Cardiac muscle cell (in vitro differentiated cells and primary cell): ENCODE measurements at regions not wholly inside any gene's neighbourhood (a gene's known extent, or its start where the extent isn't known, plus 50 kb on each side); places are given as distances from the start of the nearest gene placed in this dataset.

ENCODE experiments used
- DNase-seq, 2 donors: peaks; one replicate each; pipeline versions ENCODE4 v3.0.0 to v3.0.0-alpha.2; 2010 to 2017; ENCODE audit warnings: low read depth in 1 of 2, low spot score in 1 of 2
- H3K27ac ChIP-seq: fragments of 200-600 bp; sonication (generic); 2 replicates; pipeline ENCODE4 v1.5.1; 2016
- H3K27me3 ChIP-seq: fragments of 200-600 bp; sonication (generic); 2 replicates; pipeline ENCODE4 v1.6.0; 2016; ENCODE audit warnings: control low read depth
- H3K36me3 ChIP-seq: fragments of 200-600 bp; sonication (generic); 2 replicates; pipeline ENCODE4 v1.5.1; 2016; ENCODE audit warnings: control low read depth
- H3K4me1 ChIP-seq: fragments of 200-600 bp; sonication (generic); 2 replicates; pipeline ENCODE4 v1.8.1; 2017; ENCODE audit warnings: low read depth, mild to moderate bottlenecking, mixed run types
- H3K4me3 ChIP-seq: fragments of 200-600 bp; sonication (generic); 2 replicates; pipeline ENCODE4 v1.5.1; 2016; ENCODE audit warnings: mild to moderate bottlenecking
- H3K9me3 ChIP-seq: fragments of 200-600 bp; sonication (generic); 2 replicates; pipeline ENCODE4 v1.5.1; 2017; ENCODE audit warnings: low read depth, mild to moderate bottlenecking, control low read depth
- CTCF ChIP-seq: IDR thresholded peaks from 2 replicates; pipeline ENCODE4 v1.5.1; 2012; ENCODE audit warnings: low read depth, mild to moderate bottlenecking, low read length

- no peak for TF ChIP-seq CTCF
- Histone ChIP-seq H3K4me1 (no peaks in the 10 kb centered on the region), H3K27me3 (no peaks in the 10 kb centered on the region), H3K9me3 (no peaks in the 10 kb centered on the region), H3K4me3 (no peak overlapping the region), H3K36me3 (no peaks in the 10 kb centered on the region), H3K27ac (no peak overlapping the region)
- DNase-seq, result no peak
These were observed 52.5 kb upstream of the SALL3 start for GRCh38 chr18:78927156-78927555.

DNA sequence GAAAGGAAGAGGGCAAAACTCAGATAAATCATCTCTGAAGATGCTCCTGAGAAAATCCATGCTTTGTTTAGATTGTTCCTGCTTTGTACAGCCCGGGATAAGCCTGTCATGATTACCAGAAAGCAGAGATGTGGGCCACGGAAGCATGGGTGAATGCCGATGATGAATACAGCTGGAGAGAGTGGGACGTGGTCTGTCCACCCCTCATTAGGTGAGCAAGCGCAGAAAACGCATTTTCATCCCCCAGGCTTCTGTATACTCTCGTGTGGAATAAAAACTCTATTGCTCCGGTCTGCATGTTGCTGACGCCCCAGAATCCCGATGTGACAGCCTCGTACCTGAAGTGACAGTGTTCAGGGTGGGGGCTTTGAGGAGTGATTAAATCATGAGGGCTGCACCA lies 52.0 kb upstream of the SALL3 start:
- H3K4me3 ChIP-seq, result no peak overlapping the region
- TF ChIP-seq CTCF, result no peak

DNA sequence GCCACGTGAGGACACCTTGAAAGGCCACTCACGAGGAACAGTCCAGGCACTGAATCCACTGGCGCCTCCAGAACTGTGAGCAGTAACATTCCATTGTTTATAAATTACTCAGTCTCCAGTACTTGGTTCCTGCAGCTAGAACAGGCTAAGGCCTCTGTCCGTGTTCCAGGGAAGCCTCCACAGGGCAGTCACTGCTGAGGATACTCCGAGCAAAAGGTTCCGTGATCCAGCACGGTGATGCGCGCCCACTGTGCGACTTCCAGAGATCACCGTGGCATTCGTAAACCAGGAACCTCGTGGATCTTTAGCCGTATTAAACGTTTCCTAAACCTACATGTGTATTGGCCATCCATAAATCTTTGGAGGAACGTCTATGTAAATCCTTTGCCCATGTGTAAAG lies 51.5 kb upstream of the SALL3 start:
- no peak overlapping the region for H3K4me3 ChIP-seq
- TF ChIP-seq CTCF, result no peak
- H3K27me3 ChIP-seq, result no peaks in the 10 kb centered on the region
- no peak overlapping the region for H3K27ac ChIP-seq
- no peaks in the 10 kb centered on the region for H3K9me3 ChIP-seq
- DNase-seq, result no peak
- H3K36me3 ChIP-seq, result no peaks in the 10 kb centered on the region
- H3K4me1 ChIP-seq, result no peaks in the 10 kb centered on the region

More for the DNA sequence above, 52.0 kb upstream of the SALL3 start:
- no peaks in the 10 kb centered on the region for H3K9me3 ChIP-seq
- no peaks in the 10 kb centered on the region for H3K4me1 ChIP-seq
- no peak overlapping the region for H3K27ac ChIP-seq
- no peaks in the 10 kb centered on the region for H3K36me3 ChIP-seq
- no peaks in the 10 kb centered on the region for H3K27me3 ChIP-seq
- DNase-seq, result no peak

DNA sequence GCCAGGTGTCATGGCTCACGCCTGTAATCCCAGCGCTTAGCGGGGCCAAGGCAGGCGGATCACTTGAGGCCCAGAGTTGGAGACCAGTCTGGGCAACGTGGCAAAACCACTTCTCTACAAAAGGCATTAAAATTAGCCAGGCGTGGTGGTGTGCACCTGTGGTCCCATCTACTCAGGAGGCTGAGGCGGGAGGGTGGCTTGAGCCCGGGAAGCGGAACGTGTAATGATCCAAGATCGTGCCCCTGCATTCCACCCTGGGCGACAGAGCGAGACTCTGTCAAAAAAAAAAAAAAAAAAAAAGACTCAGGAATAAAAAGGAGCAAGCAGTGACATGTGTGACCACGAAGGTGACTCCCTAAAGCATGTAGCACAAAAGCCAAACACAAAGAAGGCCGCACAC lies 50.1 kb upstream of the SALL3 start:
- Histone ChIP-seq H3K4me1 (no peaks in the 10 kb centered on the region), H3K9me3 (no peaks in the 10 kb centered on the region), H3K27ac (no peak overlapping the region), H3K36me3 (no peaks in the 10 kb centered on the region), H3K4me3 (no peak overlapping the region), H3K27me3 (no peaks in the 10 kb centered on the region)
- no peak for DNase-seq
- TF ChIP-seq CTCF, result no peak
